NCI-H524 (cell line): ENCODE measurements at regions not wholly inside any gene's neighbourhood (a gene's known extent, or its start where the extent isn't known, plus 50 kb on each side); places are given as distances from the start of the nearest gene placed in this dataset.

Source experiments
- DNase-seq, 2 experiments: peaks; one replicate each; lab custom pipeline; 2025; lab: John Stamatoyannopoulos, UW

- DNase-seq, result no peak
Observed at GRCh38 chr10:36700123-36700522, 425.3 kb upstream of the ANKRD30A start.

GRCh38 chr10:36692759-36693158, 432.6 kb upstream of the ANKRD30A start:
- DNase-seq, result no peak

DNA sequence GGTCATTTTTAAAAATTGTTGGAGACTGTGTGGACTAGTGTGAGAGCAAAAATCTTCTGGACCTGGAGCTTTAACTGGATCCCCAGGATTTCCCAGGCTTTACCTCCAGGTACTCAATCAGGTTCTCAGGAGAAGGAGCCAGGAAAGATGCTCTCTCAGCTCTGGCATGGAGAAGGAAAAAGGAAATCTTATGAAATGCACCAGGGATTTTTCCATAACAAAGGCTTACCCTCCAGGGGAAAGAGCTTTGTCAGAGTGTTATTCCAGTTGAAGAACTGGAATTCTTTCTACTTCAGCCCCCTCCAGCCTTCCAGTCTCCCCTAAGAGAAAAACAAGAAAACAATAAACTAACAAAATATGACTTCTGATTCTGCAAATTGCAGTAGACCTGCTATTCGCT, 436.7 kb upstream of the ANKRD30A start:
- DNase-seq, result no peak

GRCh38 chr10:36683421-36683820, 442.0 kb upstream of the ANKRD30A start:
- no peak for DNase-seq

DNA sequence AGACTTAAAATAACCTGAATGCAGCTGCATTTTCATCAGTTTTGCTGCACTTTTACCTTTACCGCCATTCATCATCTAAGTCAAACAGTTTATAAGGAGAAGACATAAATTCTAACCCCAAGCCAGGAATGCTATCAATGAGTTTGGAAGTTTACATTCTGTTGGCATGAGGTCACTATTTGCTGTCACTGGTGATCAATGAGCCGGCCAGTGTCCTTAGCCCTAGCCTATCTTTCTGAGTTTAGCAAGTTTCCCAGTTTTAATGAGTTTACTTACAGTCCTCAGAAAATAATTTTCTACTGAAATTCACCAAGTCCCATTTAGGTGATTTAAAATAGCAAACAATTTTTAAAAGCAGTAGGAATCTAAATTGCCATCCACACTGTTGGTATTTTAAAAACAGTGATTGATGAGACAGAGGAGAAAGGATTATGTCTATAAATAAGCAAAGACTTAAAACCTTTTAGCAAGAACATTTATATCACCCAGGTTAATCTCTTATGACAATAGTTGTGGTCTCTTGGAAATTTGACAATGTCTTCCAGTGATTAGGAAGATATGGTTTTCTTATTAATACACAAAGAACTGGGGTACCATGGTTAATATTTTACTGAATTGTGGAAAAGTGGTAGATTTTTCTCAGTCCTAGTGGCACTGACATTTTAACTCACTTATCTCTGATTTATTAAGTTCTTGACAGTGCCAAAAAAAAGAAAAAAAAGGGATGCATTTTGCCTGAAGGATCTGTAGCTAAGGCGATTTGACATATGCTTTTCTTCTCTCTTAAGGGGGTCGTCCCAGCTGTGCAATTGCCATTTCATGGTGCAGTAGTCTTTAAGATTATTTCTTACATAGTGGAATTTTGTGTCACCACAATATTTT, 443.4 kb upstream of the ANKRD30A start:
- DNase-seq, result peak in 1 of 2 experiments; percentile 26

DNA sequence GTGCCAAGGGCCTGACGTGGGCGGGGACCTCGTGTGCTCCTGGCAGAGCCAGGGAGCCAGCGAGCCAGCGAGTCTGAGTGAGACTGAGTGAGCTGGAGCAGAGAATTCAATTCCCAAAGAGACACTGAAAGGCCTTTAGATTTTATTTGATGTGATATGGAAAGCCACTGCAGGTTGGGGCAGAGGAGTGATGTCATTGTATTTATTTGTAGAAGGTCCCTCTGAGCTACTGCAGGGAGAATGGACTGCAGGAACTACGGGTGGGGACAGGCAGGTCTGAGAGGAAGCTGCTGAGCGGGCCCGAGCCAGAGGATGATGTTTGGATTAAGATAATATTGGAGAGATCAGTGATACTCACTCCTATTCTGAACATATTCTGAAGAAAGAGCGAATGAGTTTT, 445.8 kb upstream of the ANKRD30A start:
- DNase-seq, result no peak

DNA sequence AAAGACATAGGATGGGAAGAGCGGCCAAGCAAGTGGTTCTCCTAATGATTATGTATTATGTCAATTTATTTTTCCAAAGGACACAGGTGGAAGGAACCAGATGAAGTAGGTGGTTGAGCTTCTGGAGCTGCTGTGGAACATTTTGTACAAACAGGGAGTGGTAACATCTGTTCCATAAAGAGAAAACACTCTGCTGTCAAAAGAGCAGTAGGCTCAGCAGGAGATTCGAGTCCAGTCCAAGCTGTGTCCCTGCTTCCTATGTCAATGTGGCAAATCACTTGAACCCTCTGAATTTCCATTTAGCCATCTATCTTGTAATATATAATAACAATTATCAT, 448.0 kb upstream of the ANKRD30A start:
- DNase-seq, result no peak

DNA sequence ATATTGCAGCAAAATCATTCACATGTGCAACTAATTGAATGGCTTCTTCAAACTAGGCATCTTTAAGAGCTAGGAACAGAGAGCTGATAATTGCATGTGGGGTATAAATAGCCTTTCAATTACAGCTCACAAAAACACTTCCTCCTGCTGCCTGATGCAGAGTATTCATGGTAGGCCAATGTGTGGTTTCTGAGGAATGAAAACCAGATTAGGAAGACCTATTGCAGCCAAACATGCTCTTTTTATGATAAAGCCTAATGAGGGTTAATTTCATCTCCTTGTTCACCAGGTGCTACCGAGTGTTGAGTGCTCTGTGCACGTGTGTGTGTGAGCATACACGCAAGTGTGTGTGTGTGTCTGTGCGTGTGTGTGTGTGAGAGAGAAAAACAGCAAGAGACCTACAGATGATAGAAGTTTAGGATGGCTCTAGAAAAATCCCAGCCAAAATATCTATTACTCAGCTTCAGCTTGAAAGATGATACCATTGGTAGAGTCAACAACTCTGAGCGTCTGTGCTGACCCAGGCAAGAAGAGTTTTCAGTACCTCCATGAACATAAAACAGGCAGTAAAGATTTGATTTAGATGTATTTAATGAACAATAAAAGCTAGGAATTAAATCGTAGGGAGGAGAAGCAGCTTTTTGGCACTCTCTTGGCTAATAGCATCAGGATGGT, 448.5 kb upstream of the ANKRD30A start:
- no peak for DNase-seq

DNA sequence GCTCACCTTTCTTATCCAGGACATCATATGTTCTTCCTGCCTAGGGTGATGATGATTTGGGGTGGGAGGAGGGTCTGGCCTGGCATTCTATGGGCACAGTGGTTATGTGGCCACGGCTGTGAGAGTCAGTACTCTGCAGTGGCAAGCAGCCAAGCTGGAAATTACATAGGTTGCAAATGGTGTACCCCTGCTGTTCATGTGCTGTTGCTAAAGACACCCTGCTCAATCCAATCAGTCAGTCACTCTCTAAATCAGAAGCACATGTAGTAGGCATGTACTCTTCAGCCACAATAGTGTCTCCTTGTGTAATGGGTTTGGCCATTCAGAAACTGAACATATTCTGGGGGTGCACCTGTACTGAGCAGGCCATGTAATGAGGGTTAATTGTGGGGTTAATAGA, 449.1 kb upstream of the ANKRD30A start:
- DNase-seq, result no peak

DNA sequence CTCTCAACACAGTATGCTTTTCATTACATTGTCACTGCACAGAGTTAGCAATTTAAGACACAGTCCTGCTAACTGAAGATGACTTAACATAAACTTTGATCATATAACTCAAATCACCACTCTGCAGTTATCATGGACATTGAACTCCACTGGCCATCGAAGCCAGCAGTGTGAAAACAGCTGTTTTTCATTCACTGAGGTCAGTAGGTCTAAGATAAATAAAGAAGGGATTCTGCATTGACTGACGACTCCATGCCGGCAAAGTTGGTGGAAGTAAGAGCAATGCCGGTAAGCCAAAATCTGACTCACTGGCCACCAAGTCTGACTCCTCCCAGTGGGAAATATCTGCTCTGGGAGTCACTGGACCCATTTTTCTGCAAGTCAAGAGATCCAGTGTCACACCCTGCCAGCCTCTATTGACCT, 449.9 kb upstream of the ANKRD30A start:
- no peak for DNase-seq

- no peak for DNase-seq
Observed at GRCh38 chr10:36671607-36672006, 453.8 kb upstream of the ANKRD30A start.

DNA sequence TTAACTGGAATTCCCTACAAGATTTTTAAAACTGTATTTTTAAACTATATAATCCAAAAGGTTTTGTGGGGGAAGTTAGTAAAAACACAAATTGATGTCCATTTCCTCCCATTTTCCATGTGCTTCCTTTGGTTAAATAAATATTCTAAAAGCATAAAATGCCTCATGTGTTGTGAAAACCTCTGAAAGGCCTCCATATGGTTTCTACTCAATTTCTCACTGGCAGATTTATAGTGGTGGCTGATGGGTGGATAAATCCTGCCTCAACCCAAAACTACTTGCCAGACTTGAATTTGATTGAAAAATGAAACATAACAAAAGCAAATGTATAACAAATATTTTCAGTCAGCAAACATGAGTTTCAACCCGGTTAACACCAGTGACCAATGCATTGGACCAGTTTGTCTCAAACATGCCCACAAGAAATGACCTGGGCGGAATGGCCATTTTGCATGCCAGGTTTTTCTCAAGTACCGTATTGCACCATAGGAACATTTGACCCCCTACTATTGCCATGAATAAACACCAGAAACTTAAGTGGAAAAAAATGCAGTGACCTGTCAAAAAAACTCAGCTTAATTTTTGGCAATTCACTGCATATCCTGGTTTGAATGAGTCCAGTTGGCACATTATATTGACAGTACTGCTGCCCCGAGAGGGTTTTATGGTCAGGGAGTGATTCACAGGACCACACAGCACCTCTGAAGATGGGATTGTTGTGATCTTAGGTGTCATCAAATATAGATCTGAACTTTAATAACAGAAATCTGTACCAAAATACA, 454.6 kb upstream of the ANKRD30A start:
- DNase-seq, result no peak

- DNase-seq, result no peak
Observed at GRCh38 chr10:36669615-36670352, 455.6 kb upstream of the ANKRD30A start.

- no peak for DNase-seq
Observed at GRCh38 chr10:36666451-36666850, 458.9 kb upstream of the ANKRD30A start.

DNA sequence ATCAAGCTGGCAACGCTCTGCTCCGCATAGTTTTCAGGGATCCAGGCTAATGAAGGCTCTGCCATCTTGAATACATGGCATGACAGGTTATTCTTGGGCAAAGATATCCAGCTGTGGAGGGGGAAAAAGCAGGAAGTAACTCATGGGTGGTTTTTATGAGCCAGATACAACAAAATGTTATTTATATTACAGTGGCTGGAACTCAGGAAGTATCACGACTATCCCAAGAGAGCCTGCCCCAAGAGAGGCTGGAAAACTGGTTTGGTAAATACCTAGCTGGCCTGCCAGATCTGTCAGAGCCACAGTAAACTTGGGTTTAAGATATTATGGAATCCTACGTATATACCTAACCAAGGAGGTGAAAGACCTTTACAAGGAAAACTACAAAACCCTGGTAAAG, 462.8 kb upstream of the ANKRD30A start:
- no peak for DNase-seq

DNA sequence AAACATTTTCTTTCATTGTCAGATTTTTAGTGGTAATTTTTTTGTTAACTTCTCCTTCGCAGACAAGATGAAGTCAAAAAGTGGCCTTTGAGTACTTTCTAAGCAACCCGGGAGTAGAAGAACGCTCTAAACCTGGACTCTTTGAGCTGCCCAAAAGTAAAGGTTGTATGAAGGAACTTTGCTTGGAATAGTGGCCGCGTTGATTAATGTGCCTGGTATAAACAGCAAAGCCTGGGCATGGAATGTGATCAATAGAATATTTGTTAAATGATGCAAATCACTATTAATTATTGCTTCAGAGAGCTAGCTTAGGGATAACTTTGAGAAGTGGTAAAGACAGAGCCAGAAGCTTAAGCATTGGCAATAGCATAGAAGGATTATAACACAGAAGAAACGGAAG, 475.1 kb upstream of the ANKRD30A start:
- DNase-seq, result no peak

DNA sequence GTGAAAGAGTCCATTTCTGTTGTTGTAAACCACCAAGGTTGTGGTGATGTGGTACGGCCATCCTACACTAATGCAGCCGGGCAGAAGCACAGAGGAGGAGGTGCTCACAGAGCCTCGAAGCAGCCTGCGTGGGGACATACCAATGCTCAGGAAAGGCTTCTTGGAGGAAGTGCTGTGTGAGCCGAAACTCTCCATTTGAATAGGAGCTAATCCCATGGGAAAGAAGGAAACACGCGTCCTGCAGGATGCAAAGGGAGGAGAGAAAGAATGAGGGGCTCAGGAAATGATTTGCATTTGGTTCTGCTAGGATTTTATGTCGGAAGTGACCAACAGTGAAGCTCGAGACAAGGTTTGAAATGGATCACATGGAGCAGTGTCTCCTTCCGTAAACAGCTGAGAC, 477.9 kb upstream of the ANKRD30A start:
- no peak for DNase-seq

DNA sequence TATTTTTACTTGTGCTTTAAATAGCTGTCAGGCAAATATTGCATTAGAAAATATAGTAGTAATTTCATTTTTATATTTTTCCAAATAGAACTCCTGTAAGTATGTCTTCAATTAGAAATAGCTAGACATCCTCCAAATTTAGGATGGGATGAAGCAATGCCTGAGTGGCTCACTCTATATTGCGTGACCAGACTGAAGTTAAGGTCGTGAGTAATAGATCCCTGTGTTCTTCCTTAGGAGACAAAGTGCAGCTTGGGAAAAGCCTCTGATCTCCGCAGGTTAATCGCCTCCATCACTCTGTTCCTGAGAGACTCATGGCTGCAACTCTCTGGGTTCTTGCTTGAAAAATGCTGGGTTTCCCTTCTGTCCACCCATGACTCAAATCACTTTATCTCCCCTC, 484.8 kb upstream of the ANKRD30A start:
- no peak for DNase-seq

DNA sequence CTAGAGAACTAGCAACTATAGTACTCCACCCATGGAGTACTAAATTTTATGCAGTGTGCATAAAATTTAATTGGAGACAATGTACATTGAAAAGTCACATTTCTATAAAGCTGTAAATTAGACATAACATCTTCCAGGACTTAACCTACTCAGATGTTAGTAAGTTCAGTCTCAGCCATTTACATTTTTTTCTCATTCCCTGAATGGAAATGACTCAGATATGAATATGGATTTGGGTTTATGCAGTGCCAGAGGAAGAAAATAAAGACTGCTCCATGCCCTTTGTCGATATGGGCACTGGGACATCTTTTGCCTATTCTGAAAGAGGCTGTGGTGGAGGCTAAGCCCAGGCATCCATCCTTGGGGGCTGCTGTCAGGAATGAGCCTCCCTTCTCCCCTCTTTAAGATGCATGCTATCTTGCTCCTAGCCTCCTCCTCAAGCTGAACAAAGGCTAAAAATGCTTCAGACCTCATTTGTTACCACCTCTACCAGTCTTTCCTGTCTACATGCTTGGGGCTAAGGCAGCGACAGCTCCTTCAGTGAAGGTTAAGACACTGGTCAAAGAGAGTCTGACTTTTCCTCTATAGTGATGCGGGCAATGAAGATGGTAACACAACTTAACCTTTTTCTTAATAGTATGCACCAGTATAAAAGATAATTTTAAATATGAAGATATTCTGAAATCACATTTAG, 486.8 kb upstream of the ANKRD30A start:
- DNase-seq, result no peak

DNA sequence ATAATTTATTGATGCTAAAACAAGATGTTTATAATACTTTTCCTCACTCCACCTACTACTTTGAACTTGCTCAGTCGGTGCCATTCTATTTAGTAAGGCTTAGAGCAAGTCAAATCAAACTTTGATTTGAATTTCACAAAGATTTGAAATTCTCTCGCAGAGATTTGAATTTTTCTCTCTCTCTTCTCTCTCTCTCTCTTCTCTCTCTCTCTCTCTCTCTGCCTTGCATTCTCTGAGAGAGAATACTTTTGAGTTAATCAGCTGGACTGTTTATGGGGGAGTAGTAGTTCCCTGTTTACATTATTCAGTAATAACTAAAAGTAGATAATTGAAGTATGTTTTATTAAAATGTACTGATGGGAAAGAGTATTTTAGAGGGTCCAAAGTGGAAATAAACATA, 488.5 kb upstream of the ANKRD30A start:
- no peak for DNase-seq

- DNase-seq, result no peak
Observed at GRCh38 chr10:36636285-36636839, 489.0 kb upstream of the ANKRD30A start.
